ENCODE measurements at regions not wholly inside any gene's neighbourhood (a gene's known extent, or its start where the extent isn't known, plus 50 kb on each side); places are given as distances from the start of the nearest gene placed in this dataset.

DNA sequence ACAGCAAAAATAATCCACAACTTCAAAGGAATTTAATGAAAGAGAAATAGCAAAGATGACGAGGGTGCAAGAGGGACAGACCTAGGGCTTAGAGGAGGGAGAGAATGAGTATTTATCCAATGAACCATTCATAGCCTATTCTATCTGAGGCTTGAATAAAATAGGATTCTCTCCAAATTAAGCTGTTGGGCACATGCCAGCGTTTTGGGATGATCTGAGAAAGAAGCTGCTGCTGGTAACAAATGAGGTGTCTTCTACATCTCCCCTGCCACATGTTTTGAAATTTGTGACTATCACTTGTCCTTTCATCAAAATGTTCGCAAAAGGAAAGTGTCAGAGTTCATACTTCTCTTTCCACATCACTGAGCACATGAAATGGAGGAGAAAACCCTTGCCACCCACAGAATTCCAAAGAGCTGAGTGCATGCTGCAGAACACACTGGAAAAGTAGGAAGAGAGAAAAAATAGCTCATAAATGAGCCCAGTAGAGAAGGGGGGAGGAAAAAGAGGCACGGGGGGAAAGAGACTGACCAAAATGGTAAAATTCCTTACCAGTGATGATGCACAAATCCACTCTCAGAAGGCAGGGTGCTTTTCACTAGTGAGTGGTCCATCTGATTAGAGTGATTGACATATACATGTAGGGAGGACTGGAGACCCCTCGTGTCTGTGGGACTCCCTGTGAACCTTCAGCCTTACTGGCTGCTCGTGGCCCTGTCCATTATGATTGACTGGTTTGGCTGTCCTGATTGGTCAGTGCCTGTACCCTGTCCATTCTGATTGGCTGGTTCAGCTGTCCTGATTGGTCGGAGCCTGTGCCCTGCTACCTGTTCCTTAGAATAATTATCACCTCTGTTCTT is 180.5 kb downstream of the OGFRL1 start:
- TF ChIP-seq, protein P1, sequence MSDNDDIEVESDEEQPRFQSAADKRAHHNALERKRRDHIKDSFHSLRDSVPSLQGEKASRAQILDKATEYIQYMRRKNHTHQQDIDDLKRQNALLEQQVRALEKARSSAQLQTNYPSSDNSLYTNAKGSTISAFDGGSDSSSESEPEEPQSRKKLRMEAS (IDR thresholded peaks at IDR 0.05; ENCODE audit: low read depth, low read length) = no peak
- TF ChIP-seq MYC (IDR thresholded peaks at IDR 0.05; ENCODE audit: low read depth, low read length) (no peak), POLR2A (IDR thresholded peaks at IDR 0.05; ENCODE audit: extremely low read depth, insufficient read length) (no peak)
- TF ChIP-seq, protein P2, sequence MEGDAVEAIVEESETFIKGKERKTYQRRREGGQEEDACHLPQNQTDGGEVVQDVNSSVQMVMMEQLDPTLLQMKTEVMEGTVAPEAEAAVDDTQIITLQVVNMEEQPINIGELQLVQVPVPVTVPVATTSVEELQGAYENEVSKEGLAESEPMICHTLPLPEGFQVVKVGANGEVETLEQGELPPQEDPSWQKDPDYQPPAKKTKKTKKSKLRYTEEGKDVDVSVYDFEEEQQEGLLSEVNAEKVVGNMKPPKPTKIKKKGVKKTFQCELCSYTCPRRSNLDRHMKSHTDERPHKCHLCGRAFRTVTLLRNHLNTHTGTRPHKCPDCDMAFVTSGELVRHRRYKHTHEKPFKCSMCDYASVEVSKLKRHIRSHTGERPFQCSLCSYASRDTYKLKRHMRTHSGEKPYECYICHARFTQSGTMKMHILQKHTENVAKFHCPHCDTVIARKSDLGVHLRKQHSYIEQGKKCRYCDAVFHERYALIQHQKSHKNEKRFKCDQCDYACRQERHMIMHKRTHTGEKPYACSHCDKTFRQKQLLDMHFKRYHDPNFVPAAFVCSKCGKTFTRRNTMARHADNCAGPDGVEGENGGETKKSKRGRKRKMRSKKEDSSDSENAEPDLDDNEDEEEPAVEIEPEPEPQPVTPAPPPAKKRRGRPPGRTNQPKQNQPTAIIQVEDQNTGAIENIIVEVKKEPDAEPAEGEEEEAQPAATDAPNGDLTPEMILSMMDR (IDR thresholded peaks at IDR 0.05; ENCODE audit: low read depth, low read length) = no peak
- no peak overlapping the region for H3K4me3 ChIP-seq (ENCODE audit: low read depth, low read length)
- no peak for DNase-seq (ENCODE audit: low read depth)

DNA sequence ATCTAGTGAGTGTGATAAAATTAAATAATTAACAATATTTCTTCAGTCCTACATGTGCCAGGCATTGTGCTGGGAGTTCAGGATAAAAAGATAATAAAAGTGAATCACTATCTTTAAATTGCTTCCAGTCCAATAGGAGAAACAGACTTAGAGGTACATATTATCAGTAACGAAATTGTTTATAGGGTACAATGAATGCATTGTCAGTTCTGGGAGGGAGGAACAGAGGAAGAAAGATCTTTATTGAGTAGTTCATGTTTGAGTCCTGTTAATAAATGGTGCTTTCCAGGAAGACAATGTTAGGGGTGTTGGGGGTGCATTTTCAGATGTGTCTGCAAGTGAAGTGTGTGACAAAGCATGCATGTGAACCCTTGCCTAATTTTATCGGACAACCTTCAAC is 183.1 kb downstream of the OGFRL1 start:
- TF ChIP-seq, protein P2 (IDR thresholded peaks at IDR 0.05; ENCODE audit: low read depth, low read length) = no peak
- TF ChIP-seq, protein P1 (IDR thresholded peaks at IDR 0.05; ENCODE audit: low read depth, low read length) = no peak
- TF ChIP-seq MYC (IDR thresholded peaks at IDR 0.05; ENCODE audit: low read depth, low read length) (no peak), POLR2A (IDR thresholded peaks at IDR 0.05; ENCODE audit: extremely low read depth, insufficient read length) (no peak)
- no peak for DNase-seq (ENCODE audit: low read depth)
- H3K4me3 ChIP-seq (ENCODE audit: low read depth, low read length) = no peak overlapping the region

DNA sequence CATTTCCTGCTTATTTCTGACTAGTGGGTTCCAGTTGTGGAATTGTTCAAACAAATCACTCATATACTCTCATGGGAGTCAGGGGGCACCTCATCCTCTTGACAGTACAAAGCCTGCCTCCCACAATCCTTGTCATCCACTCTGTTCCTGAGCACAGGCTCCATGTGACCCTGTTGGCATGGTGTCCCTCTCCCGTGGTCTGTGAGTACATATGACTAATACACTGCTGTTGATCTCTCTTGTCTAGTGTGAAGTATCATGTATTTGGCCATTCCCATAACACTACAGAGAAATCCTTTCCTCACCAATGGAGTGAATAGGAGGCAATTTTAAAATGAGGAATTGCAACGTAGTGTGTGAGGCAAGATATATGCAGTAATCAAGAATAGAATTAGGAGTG is 185.3 kb downstream of the OGFRL1 start:
- no peak overlapping the region for H3K4me3 ChIP-seq (ENCODE audit: low read depth, low read length)
- TF ChIP-seq POLR2A (IDR thresholded peaks at IDR 0.05; ENCODE audit: extremely low read depth, insufficient read length) = no peak
- no peak for TF ChIP-seq MYC (IDR thresholded peaks at IDR 0.05; ENCODE audit: low read depth, low read length)
- DNase-seq (ENCODE audit: low read depth) = no peak

DNA sequence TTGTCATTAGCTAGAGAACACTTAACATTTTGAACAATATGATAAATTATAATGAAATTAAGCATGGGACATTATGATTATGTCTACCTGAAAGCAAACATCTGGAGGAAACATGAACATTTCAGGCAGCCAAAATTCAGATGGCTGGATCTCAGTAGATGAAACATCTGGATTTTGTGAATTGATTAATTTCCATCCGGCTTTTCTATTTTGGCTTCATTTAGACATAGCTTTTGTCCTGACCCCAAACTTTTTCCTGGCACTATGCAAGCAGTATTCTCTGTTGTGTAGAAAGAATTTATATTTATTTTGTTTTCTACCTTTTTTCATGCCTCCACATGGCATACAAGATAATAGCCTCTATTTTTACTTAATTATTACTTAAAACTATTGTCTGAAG is 186.3 kb downstream of the OGFRL1 start:
- no peak for DNase-seq (ENCODE audit: low read depth)
- H3K4me3 ChIP-seq (ENCODE audit: low read depth, low read length) = no peak overlapping the region
- TF ChIP-seq, protein P1 (IDR thresholded peaks at IDR 0.05; ENCODE audit: low read depth, low read length) = no peak
- TF ChIP-seq, protein P2 (IDR thresholded peaks at IDR 0.05; ENCODE audit: low read depth, low read length) = no peak
- TF ChIP-seq MYC (IDR thresholded peaks at IDR 0.05; ENCODE audit: low read depth, low read length) (no peak), POLR2A (IDR thresholded peaks at IDR 0.05; ENCODE audit: extremely low read depth, insufficient read length) (no peak)

DNA sequence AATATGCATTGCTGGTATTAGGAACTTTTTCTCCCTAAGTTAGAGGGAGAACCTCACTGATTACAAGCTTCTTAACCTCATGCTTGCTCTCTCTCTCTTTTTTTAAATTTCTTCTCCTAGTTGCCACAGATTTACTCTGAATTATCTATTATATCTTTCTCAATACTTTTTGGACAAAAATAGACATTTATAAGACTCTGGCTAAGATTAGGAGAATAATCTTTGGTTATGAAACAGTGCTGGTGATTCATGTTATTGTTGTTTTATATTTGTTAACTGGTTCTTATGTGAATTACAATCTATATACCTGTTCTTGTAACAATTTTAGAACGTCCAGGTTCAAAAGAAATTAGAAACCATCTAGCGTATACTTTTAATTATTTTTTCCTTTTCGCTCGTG is 187.8 kb downstream of the OGFRL1 start:
- no peak overlapping the region for H3K4me3 ChIP-seq (ENCODE audit: low read depth, low read length)
- DNase-seq (ENCODE audit: low read depth) = no peak
- TF ChIP-seq MYC (IDR thresholded peaks at IDR 0.05; ENCODE audit: low read depth, low read length) (no peak), POLR2A (IDR thresholded peaks at IDR 0.05; ENCODE audit: extremely low read depth, insufficient read length) (no peak)
- TF ChIP-seq, protein P2 (IDR thresholded peaks at IDR 0.05; ENCODE audit: low read depth, low read length) = no peak
- TF ChIP-seq, protein P1 (IDR thresholded peaks at IDR 0.05; ENCODE audit: low read depth, low read length) = no peak

DNA sequence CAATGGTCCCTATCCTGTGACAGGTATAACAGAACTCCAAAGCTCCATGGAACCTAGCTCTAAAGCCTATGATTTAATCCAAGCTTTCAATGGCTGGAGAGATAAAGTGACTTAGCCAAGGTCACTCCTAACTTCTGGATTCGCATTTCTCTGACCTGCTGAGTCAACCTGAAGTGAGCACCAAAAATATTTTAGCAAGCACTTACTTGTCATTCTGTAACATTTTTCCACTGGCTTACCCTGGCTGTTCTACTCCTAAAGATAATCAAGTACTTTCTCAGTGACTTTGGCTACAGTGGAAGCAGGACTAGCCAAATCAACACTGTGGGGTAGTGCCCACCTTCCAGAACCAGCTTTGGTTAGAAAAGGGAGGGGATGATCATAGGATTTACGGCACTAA is 188.3 kb downstream of the OGFRL1 start:
- H3K4me3 ChIP-seq (ENCODE audit: low read depth, low read length) = no peak overlapping the region
- no peak for DNase-seq (ENCODE audit: low read depth)
- TF ChIP-seq, protein P1 (IDR thresholded peaks at IDR 0.05; ENCODE audit: low read depth, low read length) = no peak
- TF ChIP-seq, protein P2 (IDR thresholded peaks at IDR 0.05; ENCODE audit: low read depth, low read length) = no peak
- TF ChIP-seq POLR2A (IDR thresholded peaks at IDR 0.05; ENCODE audit: extremely low read depth, insufficient read length) = no peak
- no peak for TF ChIP-seq MYC (IDR thresholded peaks at IDR 0.05; ENCODE audit: low read depth, low read length)
